H1 (cell line): ENCODE measurements at regions not wholly inside any gene's neighbourhood (a gene's known extent, or its start where the extent isn't known, plus 50 kb on each side); places are given as distances from the start of the nearest gene placed in this dataset.

Experiments
- CTCF ChIA-PET: fragments of 300-600 bp; sonication (Branson Sonifier 250); formaldehyde crosslinking; loops from one replicate; lab custom pipeline; 2021; ENCODE audit not compliant: partially characterized antibody; lab: Charles Lee
- POLR2A ChIA-PET: fragments of 300-600 bp; sonication (Branson Sonifier 250); formaldehyde crosslinking; loops from one replicate; lab custom pipeline; 2021; ENCODE audit warnings: inconsistent platforms; ENCODE audit not compliant: partially characterized antibody; lab: Charles Lee
- DNase-seq, 2 experiments: peaks; one replicate each; pipeline versions ENCODE4 v3.0.0 to v3.0.0-alpha.2; 2010 to 2022; ENCODE audit warnings: low spot score in 2 of 2, low read depth in 1 of 2, mixed read lengths in 1 of 2
- FAIRE-seq: peaks from 2 replicates; lab custom pipeline; 2011; peaks lifted over from hg19 to GRCh38; lab: Jason Lieb, UNC
- H2AFZ ChIP-seq: 2 replicates; pipeline ENCODE4 v1.8.1; 2012; ENCODE audit warnings: low read length, inconsistent platforms
- H2AK5ac ChIP-seq: 2 replicates; pipeline ENCODE4 v1.6.1; 2013; ENCODE audit warnings: low read depth, low read length
- H2BK120ac ChIP-seq: replicated peaks from 2 replicates; pipeline ENCODE3; 2013; ENCODE audit warnings: low read depth, low read length, inconsistent platforms
- H2BK12ac ChIP-seq: 2 replicates; pipeline ENCODE4 v1.6.1; 2013; ENCODE audit warnings: low read depth, low read length
- H2BK15ac ChIP-seq: 2 replicates; pipeline ENCODE4 v1.6.1; 2013; ENCODE audit warnings: low read length
- H2BK20ac ChIP-seq: 2 replicates; pipeline ENCODE4 v1.6.1; 2013; ENCODE audit warnings: low read length
- H2BK5ac ChIP-seq: 2 replicates; pipeline ENCODE4 v1.6.1; 2013; ENCODE audit warnings: low read depth, low read length
- H3K14ac ChIP-seq: 2 replicates; pipeline ENCODE4 v1.6.1; 2013; ENCODE audit warnings: inconsistent platforms; ENCODE audit not compliant: insufficient read length
- H3K18ac ChIP-seq: 2 replicates; pipeline ENCODE4 v1.6.1; 2013; ENCODE audit warnings: low read length; ENCODE audit errors: extremely low read depth
- H3K23ac ChIP-seq: 2 replicates; pipeline ENCODE4 v1.6.1; 2013; ENCODE audit warnings: inconsistent platforms; ENCODE audit not compliant: insufficient read length
- H3K23me2 ChIP-seq: 2 replicates; pipeline ENCODE4 v1.6.1; 2013; ENCODE audit warnings: low read depth, low read length
- H3K27ac ChIP-seq: 2 replicates; pipeline ENCODE4 v1.6.1; 2011; ENCODE audit warnings: low read depth, low read length, inconsistent platforms
- H3K27me3 ChIP-seq, 4 experiments: replicated peaks in 1 of 4; 1 replicate in 1 of 4; 2 replicates in 3 of 4; pipeline versions ENCODE4 v1.6.1 to v1.8.1; 2011 to 2013; ENCODE audit warnings: low read length in 3 of 4, mild to moderate bottlenecking in 3 of 4, inconsistent platforms in 2 of 4, mixed read lengths in 2 of 4, moderate library complexity in 1 of 4; ENCODE audit not compliant: control insufficient read depth in 3 of 4, insufficient read depth in 3 of 4; ENCODE audit errors: extremely low read depth in 1 of 4
- H3K36me3 ChIP-seq, 4 experiments: 2 replicates each; pipeline versions ENCODE4 v1.6.1 to v1.8.1; 2011 to 2013; ENCODE audit warnings: mild to moderate bottlenecking in 4 of 4, low read length in 3 of 4, moderate library complexity in 2 of 4, control low read depth in 1 of 4, inconsistent platforms in 1 of 4; ENCODE audit not compliant: insufficient read depth in 4 of 4, control insufficient read depth in 2 of 4
- H3K4ac ChIP-seq: replicated peaks from 2 replicates; pipeline ENCODE3; 2013; ENCODE audit warnings: low read length, low read depth, mixed read lengths, inconsistent platforms; ENCODE audit not compliant: insufficient read length
- H3K4me1 ChIP-seq, 4 experiments: replicated peaks in 1 of 4; 1 replicate in 1 of 4; 2 replicates in 3 of 4; pipeline versions ENCODE4 v1.6.1 to v1.8.1; 2011 to 2013; ENCODE audit warnings: low read length in 3 of 4, inconsistent platforms in 2 of 4, mixed read lengths in 1 of 4; ENCODE audit not compliant: insufficient read depth in 4 of 4, control insufficient read depth in 3 of 4
- H3K4me2 ChIP-seq, 2 experiments: 2 replicates each; pipeline versions ENCODE4 v1.6.1 to v1.8.1; 2011 to 2013; ENCODE audit warnings: low read depth in 2 of 2, low read length in 2 of 2, control low read depth in 1 of 2, inconsistent platforms in 1 of 2, mild to moderate bottlenecking in 1 of 2; ENCODE audit not compliant: insufficient read depth in 1 of 2
- H3K4me3 ChIP-seq, 4 experiments: fragments of 200-600, 300-600 bp in 1 of 4; sonication (generic), shearing (Covaris generic), sonication (Bioruptor Twin) in 1 of 4; 2 replicates each; pipeline versions ENCODE4 v1.5.1 to v1.8.1; 2011 to 2016; ENCODE audit warnings: low read length in 4 of 4, low read depth in 3 of 4, control low read depth in 2 of 4, inconsistent platforms in 2 of 4, mild to moderate bottlenecking in 2 of 4, mixed read lengths in 1 of 4, moderate library complexity in 1 of 4; ENCODE audit not compliant: insufficient read depth in 2 of 4; ENCODE audit errors: extremely low read depth in 1 of 4
- H3K56ac ChIP-seq: replicated peaks from 2 replicates; pipeline ENCODE3; 2013; ENCODE audit warnings: low read depth, mild to moderate bottlenecking, mixed read lengths, low read length, inconsistent platforms; ENCODE audit not compliant: insufficient read length
- H3K79me1 ChIP-seq: 2 replicates; pipeline ENCODE4 v1.6.1; 2013; ENCODE audit warnings: low read depth, low read length, control low read depth
- H3K79me2 ChIP-seq, 2 experiments: 2 replicates each; pipeline versions ENCODE4 v1.6.1 to v1.8.1; 2012 to 2013; ENCODE audit warnings: low read length in 2 of 2, mild to moderate bottlenecking in 2 of 2, inconsistent platforms in 1 of 2; ENCODE audit not compliant: insufficient read depth in 2 of 2, control insufficient read depth in 1 of 2
- H3K9ac ChIP-seq, 4 experiments: replicated peaks in 1 of 4; 1 replicate in 1 of 4; 2 replicates in 3 of 4; pipeline versions ENCODE4 v1.6.1 to v1.8.1; 2011 to 2013; ENCODE audit warnings: low read depth in 3 of 4, low read length in 3 of 4, control low read depth in 2 of 4, mild to moderate bottlenecking in 2 of 4, moderate library complexity in 2 of 4, inconsistent platforms in 1 of 4; ENCODE audit errors: extremely low read depth in 1 of 4
- H3K9me3 ChIP-seq, 2 experiments: 2 replicates each; pipeline versions ENCODE4 v1.6.1 to v1.8.1; 2012 to 2013; ENCODE audit warnings: mild to moderate bottlenecking in 2 of 2, moderate library complexity in 2 of 2, control low read depth in 1 of 2, inconsistent platforms in 1 of 2, low read depth in 1 of 2, low read length in 1 of 2, mixed read lengths in 1 of 2; ENCODE audit not compliant: insufficient read depth in 2 of 2
- H4K20me1 ChIP-seq, 2 experiments: replicated peaks in 1 of 2; 2 replicates each; pipeline versions ENCODE3 to v1.8.1; 2011 to 2013; ENCODE audit warnings: inconsistent platforms in 2 of 2, low read length in 2 of 2, mild to moderate bottlenecking in 1 of 2; ENCODE audit not compliant: insufficient read depth in 2 of 2, control insufficient read depth in 1 of 2
- H4K5ac ChIP-seq: 2 replicates; pipeline ENCODE4 v1.6.1; 2013; ENCODE audit warnings: low read length, low read depth, mixed read lengths, inconsistent platforms; ENCODE audit not compliant: insufficient read length
- H4K8ac ChIP-seq: 2 replicates; pipeline ENCODE4 v1.8.0; 2013; ENCODE audit warnings: mild to moderate bottlenecking, moderate library complexity, low read length, inconsistent platforms; ENCODE audit not compliant: insufficient read depth; ENCODE audit errors: extremely low read depth
- H4K91ac ChIP-seq: replicated peaks from 2 replicates; pipeline ENCODE3; 2013; ENCODE audit warnings: low read length, mixed read lengths, inconsistent platforms; ENCODE audit not compliant: insufficient read length
- GABPA ChIP-seq: IDR thresholded peaks from 2 replicates; pipeline ENCODE4 v1.6.1; 2011; ENCODE audit warnings: mild to moderate bottlenecking, low read length, moderate library complexity, borderline replicate concordance; ENCODE audit not compliant: insufficient read depth
- GTF2F1 ChIP-seq: IDR thresholded peaks from 2 replicates; pipeline ENCODE4 v1.6.1; 2012; ENCODE audit warnings: low read depth, low read length, improper control_type of control experiment, borderline replicate concordance
- HDAC6 ChIP-seq: IDR thresholded peaks from one replicate; pipeline ENCODE4 v1.7.1; 2012; ENCODE audit warnings: low read depth, mild to moderate bottlenecking, inconsistent platforms, low read length, moderate library complexity
- RBBP5 ChIP-seq: IDR thresholded peaks from 2 replicates; pipeline ENCODE4 v1.7.1; 2012; ENCODE audit warnings: low read depth, mild to moderate bottlenecking, inconsistent platforms, low read length, moderate library complexity, borderline replicate concordance
- RFX5 ChIP-seq: IDR thresholded peaks from 2 replicates; pipeline ENCODE4 v1.6.1; 2011; ENCODE audit warnings: low read depth, low read length, improper control_type of control experiment, borderline replicate concordance
- RXRA ChIP-seq: IDR thresholded peaks from 2 replicates; pipeline ENCODE4 v1.6.1; 2011; ENCODE audit warnings: low read depth, mild to moderate bottlenecking, low read length, moderate library complexity; ENCODE audit not compliant: insufficient read depth
- SAP30 ChIP-seq: fragments of 300-600 bp; sonication (generic); IDR thresholded peaks from 2 replicates; pipeline ENCODE4 v1.7.1; 2012; ENCODE audit warnings: low read length, moderate library complexity, mild to moderate bottlenecking, inconsistent platforms; ENCODE audit not compliant: insufficient read depth, insufficient replicate concordance
- SP4 ChIP-seq: IDR thresholded peaks from 2 replicates; pipeline ENCODE4 v1.6.1; 2012; ENCODE audit warnings: low read length, inconsistent platforms
- WGBS, 2 experiments: shearing (Covaris generic) in 1 of 2; methylation state at CpG; one replicate each; pipeline versions ENCODE4 v1.1.6 to v1.1.7; 2013 to 2015; ENCODE audit warnings: low lambda C conversion rate in 2 of 2, mixed read lengths in 2 of 2, inconsistent platforms in 1 of 2, low coverage in 1 of 2, missing lambda C conversion rate in 1 of 2; ENCODE audit not compliant: insufficient replicate concordance in 2 of 2, insufficient coverage in 1 of 2, insufficient read length in 1 of 2; ENCODE audit errors: extremely low coverage in 1 of 2, missing lambda C conversion rate in 1 of 2; 5-methylcytosine and 5-hydroxymethylcytosine counted together
- TF ChIP-seq, protein P1 (sequence below): IDR thresholded peaks from 2 replicates; pipeline ENCODE4 v1.6.1; 2012; ENCODE audit warnings: inconsistent platforms
- TF ChIP-seq, protein P2 (sequence below), 3 experiments: IDR thresholded peaks; 1 replicate in 2 of 3; 2 replicates in 1 of 3; pipeline versions ENCODE4 v1.5.1 to v1.6.1; 2011; ENCODE audit warnings: low read length in 3 of 3, mild to moderate bottlenecking in 3 of 3, inconsistent platforms in 2 of 3, low read depth in 1 of 3, moderate library complexity in 1 of 3; ENCODE audit not compliant: insufficient read depth in 1 of 3; ENCODE audit errors: control extremely low read depth in 1 of 3

- Histone ChIP-seq H4K8ac (no peak overlapping the region), H3K18ac (no peak overlapping the region), H4K20me1 (peaks cover 0 to 2% of the 10 kb centered on the region in 2 experiments), H3K23ac (no peak overlapping the region), H3K79me2 (no peaks in the 10 kb centered on the region), H3K36me3 (no peaks in the 10 kb centered on the region; a peak in 1 of 8 replicates), H3K79me1 (no peaks in the 10 kb centered on the region), H2AK5ac (no peak overlapping the region), H2BK120ac (no peak overlapping the region), H3K27ac (no peak overlapping the region), H3K4me1 (peaks cover 0 to 3% (median 0%) of the 10 kb centered on the region in 4 experiments; a peak in 1 of 7 replicates), H4K5ac (no peak overlapping the region), H2BK12ac (no peak overlapping the region), H2BK15ac (no peak overlapping the region), H2BK5ac (no peak overlapping the region), H2BK20ac (no peak overlapping the region), H3K4ac (no peak overlapping the region), H3K27me3 (peaks cover 7 to 33% (median 24%) of the 10 kb centered on the region in 4 experiments), H3K4me3 (no peak overlapping the region), H3K9ac (no peak overlapping the region), H3K4me2 (no peak overlapping the region), H3K56ac (no peak overlapping the region), H4K91ac (no peak overlapping the region), H3K14ac (no peak overlapping the region), H3K23me2 (no peaks in the 10 kb centered on the region), H2AFZ (no peak overlapping the region), H3K9me3 (peaks cover 6% of the 10 kb centered on the region in 2 experiments; a peak in 3 of 4 replicates)
- WGBS, 2 experiments, result 89% methylated on average over 10 of the region's 10 CpGs; no CpG with 5 or more reads in 1 of the 2 experiments
- POLR2A ChIA-PET, result interaction anchor here (1.7 kb wide), 1 partner anchor 8 kb away, joined by 5 read pairs; no protein-coding TSS in a partner anchor
- CTCF ChIA-PET, result interaction anchor here (0.5 to 0.7 kb wide), 2 partner anchors 198 to 481 kb away, joined by 3 to 4 read pairs; no protein-coding TSS in a partner anchor
- DNase-seq (no peak), FAIRE-seq (no peak)
- TF ChIP-seq, protein P1, sequence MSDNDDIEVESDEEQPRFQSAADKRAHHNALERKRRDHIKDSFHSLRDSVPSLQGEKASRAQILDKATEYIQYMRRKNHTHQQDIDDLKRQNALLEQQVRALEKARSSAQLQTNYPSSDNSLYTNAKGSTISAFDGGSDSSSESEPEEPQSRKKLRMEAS, result no peak
- TF ChIP-seq, protein P2, sequence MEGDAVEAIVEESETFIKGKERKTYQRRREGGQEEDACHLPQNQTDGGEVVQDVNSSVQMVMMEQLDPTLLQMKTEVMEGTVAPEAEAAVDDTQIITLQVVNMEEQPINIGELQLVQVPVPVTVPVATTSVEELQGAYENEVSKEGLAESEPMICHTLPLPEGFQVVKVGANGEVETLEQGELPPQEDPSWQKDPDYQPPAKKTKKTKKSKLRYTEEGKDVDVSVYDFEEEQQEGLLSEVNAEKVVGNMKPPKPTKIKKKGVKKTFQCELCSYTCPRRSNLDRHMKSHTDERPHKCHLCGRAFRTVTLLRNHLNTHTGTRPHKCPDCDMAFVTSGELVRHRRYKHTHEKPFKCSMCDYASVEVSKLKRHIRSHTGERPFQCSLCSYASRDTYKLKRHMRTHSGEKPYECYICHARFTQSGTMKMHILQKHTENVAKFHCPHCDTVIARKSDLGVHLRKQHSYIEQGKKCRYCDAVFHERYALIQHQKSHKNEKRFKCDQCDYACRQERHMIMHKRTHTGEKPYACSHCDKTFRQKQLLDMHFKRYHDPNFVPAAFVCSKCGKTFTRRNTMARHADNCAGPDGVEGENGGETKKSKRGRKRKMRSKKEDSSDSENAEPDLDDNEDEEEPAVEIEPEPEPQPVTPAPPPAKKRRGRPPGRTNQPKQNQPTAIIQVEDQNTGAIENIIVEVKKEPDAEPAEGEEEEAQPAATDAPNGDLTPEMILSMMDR (IDR thresholded peaks at IDR 0.05; ENCODE audit: control extremely low read depth in 1 of 3, insufficient read depth in 1 of 3, low read depth in 1 of 3, low read length in 3 of 3), result no peak
- TF ChIP-seq RFX5 (no peak), SAP30 (no peak), HDAC6 (no peak), GTF2F1 (no peak), SP4 (no peak), GABPA (no peak), RBBP5 (no peak), RXRA (no peak)
These were observed 179.7 kb upstream of the GRB10 start for GRCh38 chr7:50962281-50962883.
